PC-3 (cell line): ENCODE measurements at regions not wholly inside any gene's neighbourhood (a gene's known extent, or its start where the extent isn't known, plus 50 kb on each side); places are given as distances from the start of the nearest gene placed in this dataset.

Experiments used
- ATAC-seq: fragments of 200-7000 bp; cut with Tn5 transposase; 2 replicates; pipeline ENCODE4 v1.9.1; 2020; ENCODE audit warnings: mild to moderate bottlenecking, moderate library complexity
- BruUV-seq: library from RNA; stranded (reverse); fragments of 400-500 nt; replicated peaks from 2 replicates; lab custom pipeline; 2021; lab: Mats Ljungman, UMichigan
- CTCF ChIA-PET: fragments of 300-600 bp; sonication (Branson Sonifier 250); formaldehyde crosslinking; loops from one replicate; lab custom pipeline; 2022; ENCODE audit warnings: antibody characterized with exemption; lab: Charles Lee
- POLR2A ChIA-PET: fragments of 300-600 bp; sonication (Branson Sonifier 250); formaldehyde crosslinking; loops from one replicate; lab custom pipeline; 2022; ENCODE audit warnings: antibody characterized with exemption; ENCODE audit not compliant: unreplicated experiment; lab: Charles Lee
- DNase-seq: peaks from one replicate; pipeline ENCODE4 v3.0.0-alpha.2; 2015
- H2AFZ ChIP-seq: fragments of 300-600 bp; sonication (generic); 2 replicates; pipeline ENCODE4 v1.6.0; 2016; ENCODE audit warnings: antibody characterized with exemption, low read length
- H3F3A ChIP-seq: fragments of 300-600 bp; sonication (generic); one replicate; pipeline ENCODE4 v1.6.0; 2017; ENCODE audit warnings: antibody characterized with exemption, low read length, control low read depth, mild to moderate bottlenecking; ENCODE audit not compliant: unreplicated experiment
- H3K27ac ChIP-seq: fragments of 300-600 bp; sonication (generic); 2 replicates; pipeline ENCODE4 v1.5.1; 2016; ENCODE audit warnings: mild to moderate bottlenecking, low read length
- H3K27me3 ChIP-seq: fragments of 300-600 bp; sonication (generic); 2 replicates; pipeline ENCODE4 v1.6.1; 2016; ENCODE audit warnings: low read length, mixed read lengths
- H3K36me3 ChIP-seq: fragments of 300-600 bp; sonication (generic); 2 replicates; pipeline ENCODE4 v1.6.1; 2016; ENCODE audit warnings: low read depth, mixed run types, low read length, mixed read lengths
- H3K4me1 ChIP-seq: fragments of 300-600 bp; sonication (generic); 2 replicates; pipeline ENCODE4 v1.5.1; 2016; ENCODE audit warnings: low read length; ENCODE audit not compliant: insufficient read depth
- H3K4me2 ChIP-seq: fragments of 300-600 bp; sonication (generic); 2 replicates; pipeline ENCODE4 v1.6.0; 2016; ENCODE audit warnings: low read length
- H3K4me3 ChIP-seq: fragments of 300-600 bp; sonication (generic); 2 replicates; pipeline ENCODE4 v1.5.1; 2016; ENCODE audit warnings: mild to moderate bottlenecking, low read length, mixed read lengths
- H3K79me2 ChIP-seq: fragments of 300-600 bp; sonication (generic); 2 replicates; pipeline ENCODE4 v1.6.1; 2017; ENCODE audit warnings: low read length, mixed read lengths
- H3K9ac ChIP-seq: fragments of 300-600 bp; sonication (generic); 2 replicates; pipeline ENCODE4 v1.6.0; 2016; ENCODE audit warnings: mild to moderate bottlenecking, low read length
- H3K9me2 ChIP-seq: fragments of 300-600 bp; sonication (generic); replicated peaks from 2 replicates; pipeline ENCODE4 v1.6.1; 2016; ENCODE audit warnings: mixed run types, low read length, mixed read lengths
- H3K9me3 ChIP-seq: fragments of 300-600 bp; sonication (generic); 2 replicates; pipeline ENCODE4 v1.6.1; 2016; ENCODE audit warnings: low read length, mixed read lengths
- H4K20me1 ChIP-seq: fragments of 300-600 bp; sonication (generic); 2 replicates; pipeline ENCODE4 v1.6.1; 2016; ENCODE audit warnings: low read length, mixed read lengths
- CTCF ChIP-seq: fragments of 300-600 bp; sonication (generic); conservative IDR thresholded peaks from 2 replicates; pipeline ENCODE4 v1.5.1; 2017; ENCODE audit warnings: antibody characterized with exemption, low read depth, mild to moderate bottlenecking, low read length
- EZH2 ChIP-seq: fragments of 300-600 bp; sonication (generic); IDR thresholded peaks from one replicate; pipeline ENCODE4 v1.6.1; 2017; ENCODE audit warnings: antibody characterized with exemption, mild to moderate bottlenecking, low read length; ENCODE audit not compliant: unreplicated experiment
- EZH2phosphoT487 ChIP-seq: fragments of 300-600 bp; sonication (generic); IDR thresholded peaks from 2 replicates; pipeline ENCODE4 v1.6.1; 2018; ENCODE audit warnings: mild to moderate bottlenecking, antibody characterized with exemption, low read length, borderline replicate concordance
- intact Hi-C: fragments of 100-400 bp; cut with micrococcal nuclease; formaldehyde crosslinking; loops from 2 replicates; pipeline ENCODE4 v1.9.0; 2023

GRCh38 chr2:15706424-15706823, 114.8 kb downstream of the DDX1 start:
- H3F3A ChIP-seq = no peaks in the 10 kb centered on the region
- DNase-seq (no peak), ATAC-seq (no peak)
- no peaks in the 10 kb centered on the region for H3K9me3 ChIP-seq
- no peaks in the 10 kb centered on the region for H3K36me3 ChIP-seq
- POLR2A ChIA-PET = no interaction called here
- no peaks in the 10 kb centered on the region for H3K79me2 ChIP-seq
- no peaks in the 10 kb centered on the region for H3K4me1 ChIP-seq
- H3K9ac ChIP-seq = no peak overlapping the region
- CTCF ChIA-PET = no interaction called here
- no peak overlapping the region for H3K4me3 ChIP-seq
- no peak overlapping the region for H3K27ac ChIP-seq
- H4K20me1 ChIP-seq = no peaks in the 10 kb centered on the region
- no TSS peak for BruUV-seq
- H2AFZ ChIP-seq = no peak overlapping the region
- intact Hi-C loops = no loop called here
- H3K27me3 ChIP-seq = peaks cover 31% of the 10 kb centered on the region
- TF ChIP-seq EZH2phosphoT487 (no peak), EZH2 (no peak)
- H3K9me2 ChIP-seq = no peaks in the 10 kb centered on the region
- H3K4me2 ChIP-seq = no peak overlapping the region

DNA sequence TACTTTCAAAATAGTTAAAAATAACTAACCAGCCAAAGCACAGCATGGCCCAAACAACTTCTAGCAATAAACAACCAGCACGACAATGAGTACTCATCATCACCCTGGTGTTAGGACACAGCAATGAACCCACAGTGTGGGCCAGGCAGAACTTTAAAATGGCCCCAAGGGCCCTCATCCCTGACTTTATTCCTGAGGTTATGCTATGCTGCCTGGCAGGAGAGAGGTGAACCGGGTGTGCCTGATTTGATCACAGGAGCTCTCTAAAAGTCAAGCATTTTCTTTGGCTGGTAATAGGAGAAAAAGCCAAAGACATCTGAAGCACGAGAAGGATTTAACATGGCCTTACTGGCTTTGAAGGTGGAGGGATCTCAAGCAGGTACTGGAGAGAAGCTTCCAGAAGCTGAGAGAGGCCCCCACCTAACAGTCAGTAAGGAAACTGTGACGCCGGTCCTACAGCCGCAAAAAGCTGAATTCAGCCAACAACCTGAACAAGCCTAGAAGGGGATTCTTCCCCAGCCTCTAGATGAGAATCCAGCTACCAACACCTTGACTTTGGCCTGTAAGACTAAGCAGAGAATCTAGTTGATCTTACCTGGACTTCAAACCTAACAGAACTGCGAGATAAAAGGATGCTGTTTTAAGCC, 115.4 kb downstream of the DDX1 start:
- Histone ChIP-seq H3K36me3 (no peaks in the 10 kb centered on the region), H3K27me3 (peaks cover 31% of the 10 kb centered on the region), H3K4me2 (no peak overlapping the region), H2AFZ (no peak overlapping the region), H4K20me1 (no peaks in the 10 kb centered on the region), H3K4me3 (no peak overlapping the region), H3K9me2 (no peaks in the 10 kb centered on the region), H3K9ac (no peak overlapping the region), H3K4me1 (no peaks in the 10 kb centered on the region), H3K9me3 (no peaks in the 10 kb centered on the region), H3K79me2 (no peaks in the 10 kb centered on the region), H3K27ac (no peak overlapping the region), H3F3A (no peaks in the 10 kb centered on the region)
- intact Hi-C loops = no loop called here
- no TSS peak for BruUV-seq
- ChIA-PET CTCF (no interaction called here), POLR2A (no interaction called here)
- TF ChIP-seq EZH2phosphoT487 (no peak), CTCF (no peak), EZH2 (no peak)
- ATAC-seq (no peak), DNase-seq (no peak)

GRCh38 chr2:15708161-15708560, 116.5 kb downstream of the DDX1 start:
- intact Hi-C loops = no loop called here
- H3K9me2 ChIP-seq = no peaks in the 10 kb centered on the region
- H3K9me3 ChIP-seq = no peaks in the 10 kb centered on the region
- POLR2A ChIA-PET = no interaction called here
- DNase-seq = no peak
- H3K79me2 ChIP-seq = no peaks in the 10 kb centered on the region
- H3K27ac ChIP-seq = no peak overlapping the region
- H3K4me3 ChIP-seq = no peak overlapping the region
- H3K4me2 ChIP-seq = no peak overlapping the region
- H3K9ac ChIP-seq = no peak overlapping the region
- no peak for ATAC-seq
- H3F3A ChIP-seq = no peaks in the 10 kb centered on the region
- H3K4me1 ChIP-seq = no peaks in the 10 kb centered on the region
- H3K36me3 ChIP-seq = no peaks in the 10 kb centered on the region
- no peak for TF ChIP-seq EZH2
- TF ChIP-seq CTCF = no peak
- TF ChIP-seq EZH2phosphoT487 = no peak
- CTCF ChIA-PET = no interaction called here
- peaks cover 41% of the 10 kb centered on the region for H3K27me3 ChIP-seq
- H4K20me1 ChIP-seq = no peaks in the 10 kb centered on the region
- no TSS peak for BruUV-seq
- no peak overlapping the region for H2AFZ ChIP-seq
